Thoracic aorta (tissue), 2 donors: ENCODE measurements at regions not wholly inside any gene's neighbourhood (a gene's known extent, or its start where the extent isn't known, plus 50 kb on each side); places are given as distances from the start of the nearest gene placed in this dataset.

Experiments
- ATAC-seq: fragments of 150-250 bp; one replicate; pipeline ENCODE4 v1.8.0; 2017; ENCODE audit warnings: low read depth; ENCODE audit not compliant: insufficient number of reproducible peaks, low FRiP score
- DNase-seq: peaks from one replicate; pipeline ENCODE4 v3.0.0-alpha.2; 2020; ENCODE audit warnings: low spot score
- H3K27ac ChIP-seq, 2 donors: fragments of 200-600 bp; sonication (generic); 1 replicate in 1 of 2; 2 replicates in 1 of 2; pipeline ENCODE4 v1.5.1; 2016; ENCODE audit warnings: mild to moderate bottlenecking in 2 of 2, moderate library complexity in 2 of 2
- H3K27me3 ChIP-seq: fragments of 200-600 bp; sonication (generic); replicated peaks from 2 replicates; pipeline ENCODE4 v1.6.0; 2016; ENCODE audit warnings: mild to moderate bottlenecking; ENCODE audit not compliant: insufficient read depth
- H3K36me3 ChIP-seq: fragments of 200-600 bp; sonication (generic); one replicate; pipeline ENCODE4 v1.5.1; 2016
- H3K4me1 ChIP-seq, 2 donors: fragments of 200-600 bp; sonication (generic); 1 replicate in 1 of 2; 2 replicates in 1 of 2; pipeline versions ENCODE4 v1.5.1 to v1.6.0; 2016; ENCODE audit warnings: low read depth in 2 of 2, mild to moderate bottlenecking in 1 of 2; ENCODE audit not compliant: control insufficient read depth in 1 of 2
- H3K4me3 ChIP-seq: fragments of 200-600 bp; sonication (generic); 2 replicates; pipeline ENCODE4 v1.5.1; 2016; ENCODE audit warnings: mild to moderate bottlenecking
- H3K9me3 ChIP-seq: fragments of 200-600 bp; sonication (generic); 2 replicates; pipeline ENCODE4 v1.5.1; 2016
- TF ChIP-seq, protein P1 (sequence below): fragments of 200-600 bp; sonication (generic); IDR thresholded peaks from one replicate; pipeline ENCODE4 v1.5.1; 2019; ENCODE audit warnings: antibody characterized with exemption

DNA sequence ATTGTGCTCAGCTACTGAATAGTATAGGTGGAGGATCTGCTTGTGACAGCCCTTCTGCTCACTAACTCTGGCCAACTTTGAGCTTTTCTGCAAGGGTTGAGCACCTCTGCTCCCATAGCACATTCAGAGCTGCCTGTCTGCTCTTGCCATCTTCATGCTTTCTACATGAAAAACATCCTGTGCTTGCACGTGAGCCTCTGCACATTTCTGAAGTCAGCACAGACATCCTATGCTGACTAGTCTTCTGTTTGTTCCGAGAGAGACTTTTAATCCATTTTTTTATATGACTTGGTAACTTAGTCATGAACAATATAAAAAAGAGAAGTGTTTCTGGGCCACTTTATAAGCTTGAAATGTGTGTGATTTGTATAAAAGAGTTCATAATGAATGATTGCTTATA is 969.3 kb downstream of the TMTC2 start:
- TF ChIP-seq, protein P1, sequence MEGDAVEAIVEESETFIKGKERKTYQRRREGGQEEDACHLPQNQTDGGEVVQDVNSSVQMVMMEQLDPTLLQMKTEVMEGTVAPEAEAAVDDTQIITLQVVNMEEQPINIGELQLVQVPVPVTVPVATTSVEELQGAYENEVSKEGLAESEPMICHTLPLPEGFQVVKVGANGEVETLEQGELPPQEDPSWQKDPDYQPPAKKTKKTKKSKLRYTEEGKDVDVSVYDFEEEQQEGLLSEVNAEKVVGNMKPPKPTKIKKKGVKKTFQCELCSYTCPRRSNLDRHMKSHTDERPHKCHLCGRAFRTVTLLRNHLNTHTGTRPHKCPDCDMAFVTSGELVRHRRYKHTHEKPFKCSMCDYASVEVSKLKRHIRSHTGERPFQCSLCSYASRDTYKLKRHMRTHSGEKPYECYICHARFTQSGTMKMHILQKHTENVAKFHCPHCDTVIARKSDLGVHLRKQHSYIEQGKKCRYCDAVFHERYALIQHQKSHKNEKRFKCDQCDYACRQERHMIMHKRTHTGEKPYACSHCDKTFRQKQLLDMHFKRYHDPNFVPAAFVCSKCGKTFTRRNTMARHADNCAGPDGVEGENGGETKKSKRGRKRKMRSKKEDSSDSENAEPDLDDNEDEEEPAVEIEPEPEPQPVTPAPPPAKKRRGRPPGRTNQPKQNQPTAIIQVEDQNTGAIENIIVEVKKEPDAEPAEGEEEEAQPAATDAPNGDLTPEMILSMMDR = no peak
- Histone ChIP-seq H3K27ac (no peak overlapping the region), H3K4me3 (no peak overlapping the region), H3K9me3 (no peaks in the 10 kb centered on the region), H3K27me3 (no peaks in the 10 kb centered on the region), H3K36me3 (no peaks in the 10 kb centered on the region), H3K4me1 (no peaks in the 10 kb centered on the region)
- DNase-seq (no peak), ATAC-seq (no peak)

DNA sequence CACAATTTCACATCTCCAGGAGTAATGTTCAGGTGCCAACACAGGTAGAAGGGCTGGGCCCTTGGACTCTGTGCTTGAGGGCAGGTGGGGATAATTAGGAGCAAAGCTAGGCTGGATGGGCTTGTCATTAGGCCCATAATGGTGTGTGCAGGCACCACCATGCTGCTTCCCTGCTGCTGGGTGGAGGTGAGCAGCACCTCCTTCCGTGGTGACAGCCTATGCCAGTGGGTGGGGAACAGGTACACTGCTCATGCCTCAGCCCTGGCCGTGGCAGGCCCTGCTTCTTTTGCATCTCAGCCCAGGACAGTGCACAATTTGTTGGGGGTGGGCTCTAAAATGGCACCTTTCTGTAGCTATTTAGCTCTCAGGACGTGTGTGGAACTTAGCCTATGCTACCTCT is 955.5 kb downstream of the TMTC2 start:
- ATAC-seq = no peak
- H3K9me3 ChIP-seq = no peaks in the 10 kb centered on the region
- H3K27me3 ChIP-seq = no peaks in the 10 kb centered on the region
- H3K4me1 ChIP-seq = no peaks in the 10 kb centered on the region
- DNase-seq = no peak
- TF ChIP-seq, protein P1 = no peak
- H3K27ac ChIP-seq = no peak overlapping the region
- H3K36me3 ChIP-seq = no peaks in the 10 kb centered on the region
- H3K4me3 ChIP-seq = no peak overlapping the region

DNA sequence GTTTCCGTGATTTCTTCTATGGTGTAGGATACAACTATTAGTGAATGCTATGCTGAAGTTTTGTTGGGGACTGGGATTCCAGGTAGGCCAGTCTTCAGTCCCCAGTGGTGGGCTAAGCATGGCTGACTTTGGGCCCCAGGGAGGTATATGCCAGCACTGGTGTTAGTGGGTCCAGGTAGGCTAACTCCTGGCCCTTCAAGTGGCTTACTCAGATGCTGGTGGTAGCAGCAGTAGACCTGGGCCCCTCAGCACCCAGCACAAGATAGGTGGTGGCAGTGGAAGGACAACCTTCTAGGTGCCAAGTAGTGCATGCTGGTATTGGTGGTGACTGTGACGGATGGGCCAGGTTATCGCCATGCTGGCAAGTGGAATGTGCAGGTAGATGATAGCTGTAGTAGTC is 955.1 kb downstream of the TMTC2 start:
- ATAC-seq = no peak
- no peak overlapping the region for H3K4me3 ChIP-seq
- no peak overlapping the region for H3K27ac ChIP-seq
- H3K36me3 ChIP-seq = no peaks in the 10 kb centered on the region
- H3K4me1 ChIP-seq = no peaks in the 10 kb centered on the region
- no peaks in the 10 kb centered on the region for H3K27me3 ChIP-seq
- no peak for DNase-seq
- TF ChIP-seq, protein P1 = no peak
- H3K9me3 ChIP-seq = no peaks in the 10 kb centered on the region

DNA sequence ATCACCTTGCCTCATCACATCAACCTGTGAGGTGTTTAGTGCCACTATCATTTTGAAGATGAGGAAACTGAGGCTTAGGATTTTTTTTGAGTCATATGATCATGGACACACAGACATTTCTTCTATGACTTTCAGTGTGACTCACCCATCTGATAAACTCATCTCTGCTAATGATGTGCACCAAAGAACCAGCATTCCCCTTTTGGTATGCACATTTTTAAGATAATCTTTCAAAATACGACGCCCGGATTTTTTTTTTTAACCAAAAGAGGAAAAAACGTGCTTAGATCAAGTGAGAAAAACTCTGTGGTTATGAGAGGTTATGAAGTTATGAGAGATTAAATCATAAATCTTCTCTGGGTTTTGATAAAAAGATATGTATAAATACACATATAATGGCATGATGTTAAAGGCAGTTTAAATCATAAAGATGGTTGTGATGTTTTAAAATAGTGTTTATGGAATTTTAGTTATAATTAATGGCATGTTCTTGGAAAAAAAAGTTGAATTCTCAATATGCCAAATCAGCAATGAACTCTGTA is 948.1 kb downstream of the TMTC2 start:
- no peaks in the 10 kb centered on the region for H3K27me3 ChIP-seq
- H3K9me3 ChIP-seq = no peaks in the 10 kb centered on the region
- ATAC-seq (no peak), DNase-seq (no peak)
- TF ChIP-seq, protein P1 = no peak
- no peaks in the 10 kb centered on the region for H3K36me3 ChIP-seq
- no peaks in the 10 kb centered on the region for H3K4me1 ChIP-seq
- no peak overlapping the region for H3K4me3 ChIP-seq
- no peak overlapping the region for H3K27ac ChIP-seq

DNA sequence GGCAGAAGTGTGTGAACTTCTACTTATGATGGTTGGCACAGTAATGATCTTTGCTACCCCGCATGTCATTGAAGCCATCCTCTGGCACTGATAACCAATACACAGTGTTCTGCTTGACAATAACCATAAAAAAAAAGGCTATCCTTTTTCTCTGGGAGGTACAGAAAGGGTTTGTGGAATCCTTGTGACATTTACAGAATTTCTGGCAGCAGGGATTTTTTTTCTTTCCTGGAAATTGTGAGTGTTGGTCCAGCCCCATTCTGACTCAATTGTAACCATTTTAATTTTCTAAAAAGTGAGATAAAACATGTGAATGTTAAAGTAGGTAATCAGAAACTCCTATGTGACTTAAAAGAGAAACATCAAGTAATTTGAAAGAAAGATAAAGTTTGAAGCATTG is 943.8 kb downstream of the TMTC2 start:
- no peak for ATAC-seq
- TF ChIP-seq, protein P1 = no peak
- H3K36me3 ChIP-seq = no peaks in the 10 kb centered on the region
- H3K27ac ChIP-seq = no peak overlapping the region
- no peaks in the 10 kb centered on the region for H3K9me3 ChIP-seq
- H3K27me3 ChIP-seq = no peaks in the 10 kb centered on the region
- no peaks in the 10 kb centered on the region for H3K4me1 ChIP-seq
- DNase-seq = no peak
- H3K4me3 ChIP-seq = no peak overlapping the region
